ENCODE measurements at regions not wholly inside any gene's neighbourhood (a gene's known extent, or its start where the extent isn't known, plus 50 kb on each side); places are given as distances from the start of the nearest gene placed in this dataset.

DNA sequence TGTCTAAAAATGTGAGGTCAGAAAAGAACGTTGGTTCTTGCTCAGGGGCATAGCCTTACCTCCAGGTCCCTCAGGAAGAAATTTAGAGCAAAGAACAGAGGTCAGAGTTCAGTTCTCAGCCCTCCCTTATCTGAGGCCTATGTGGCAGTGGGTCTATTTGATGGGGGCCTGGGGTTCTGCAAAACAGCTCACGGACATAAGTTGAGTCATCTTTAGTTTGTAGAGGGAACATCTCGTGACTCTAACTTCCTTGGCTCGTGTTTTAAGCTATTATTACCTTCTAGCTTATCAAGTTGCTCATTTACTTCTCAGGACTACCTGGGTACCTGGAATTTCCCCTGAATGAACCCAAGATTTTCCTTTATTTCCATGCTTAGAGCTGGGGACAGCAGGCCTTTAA, 91.3 kb upstream of the AMOTL1 start:
- Histone ChIP-seq H3K36me3 (replicated peaks in 1 of 2; ENCODE audit: control insufficient read depth in 1 of 2, insufficient read depth in 2 of 2, low read length in 2 of 2) (no peaks in the 10 kb centered on the region), H3K4me2 (replicated peaks; ENCODE audit: extremely low read depth, low read length, poor library complexity, severe bottlenecking) (no peak overlapping the region), H3K27me3 (ENCODE audit: control insufficient read depth in 2 of 2, insufficient read depth in 2 of 2, low read length in 2 of 2) (no peaks in the 10 kb centered on the region), H3K27ac (ENCODE audit: low read depth in 1 of 2, low read length in 2 of 2) (no peak overlapping the region), H4K20me1 (ENCODE audit: insufficient read depth, low read length) (no peaks in the 10 kb centered on the region), H2AFZ (ENCODE audit: insufficient read depth, low read depth, low read length, poor library complexity, severe bottlenecking) (no peak overlapping the region), H3K9me3 (replicated peaks in 1 of 2; ENCODE audit: control insufficient read depth in 1 of 2, insufficient read depth in 1 of 2, low read length in 2 of 2) (peaks cover 4 to 9% of the 10 kb centered on the region in 2 donors), H3K4me1 (ENCODE audit: control insufficient read depth in 1 of 2, insufficient read depth in 2 of 2, low read length in 2 of 2) (no peaks in the 10 kb centered on the region), H3K4me3 (replicated peaks in 1 of 3; ENCODE audit: low read depth in 2 of 3, low read length in 3 of 3) (no peak overlapping the region), H3K79me2 (ENCODE audit: insufficient read depth, low read length) (no peaks in the 10 kb centered on the region), H3K9ac (ENCODE audit: insufficient read depth, low read length, poor library complexity, severe bottlenecking) (no peak overlapping the region)
- WGBS (ENCODE audit: insufficient coverage), result 80% methylated on average over 2 of the region's 4 CpGs
- Mint-ChIP-seq H3K4me1 (no peaks in the 10 kb centered on the region), H3K4me3 (no peak overlapping the region), H3K27me3 (ENCODE audit: low read depth in 3 of 3) (peaks cover 0 to 1% (median 0%) of the 10 kb centered on the region in 3 donors), H3K27ac (no peak overlapping the region), H3K36me3 (no peaks in the 10 kb centered on the region), H3K9me3 (peaks cover 1 to 16% (median 4%) of the 10 kb centered on the region in 7 donors)
- intact Hi-C loops (cut with micrococcal nuclease), result no loop called here
- DNase-seq, result no peak
- TF ChIP-seq, protein P1, sequence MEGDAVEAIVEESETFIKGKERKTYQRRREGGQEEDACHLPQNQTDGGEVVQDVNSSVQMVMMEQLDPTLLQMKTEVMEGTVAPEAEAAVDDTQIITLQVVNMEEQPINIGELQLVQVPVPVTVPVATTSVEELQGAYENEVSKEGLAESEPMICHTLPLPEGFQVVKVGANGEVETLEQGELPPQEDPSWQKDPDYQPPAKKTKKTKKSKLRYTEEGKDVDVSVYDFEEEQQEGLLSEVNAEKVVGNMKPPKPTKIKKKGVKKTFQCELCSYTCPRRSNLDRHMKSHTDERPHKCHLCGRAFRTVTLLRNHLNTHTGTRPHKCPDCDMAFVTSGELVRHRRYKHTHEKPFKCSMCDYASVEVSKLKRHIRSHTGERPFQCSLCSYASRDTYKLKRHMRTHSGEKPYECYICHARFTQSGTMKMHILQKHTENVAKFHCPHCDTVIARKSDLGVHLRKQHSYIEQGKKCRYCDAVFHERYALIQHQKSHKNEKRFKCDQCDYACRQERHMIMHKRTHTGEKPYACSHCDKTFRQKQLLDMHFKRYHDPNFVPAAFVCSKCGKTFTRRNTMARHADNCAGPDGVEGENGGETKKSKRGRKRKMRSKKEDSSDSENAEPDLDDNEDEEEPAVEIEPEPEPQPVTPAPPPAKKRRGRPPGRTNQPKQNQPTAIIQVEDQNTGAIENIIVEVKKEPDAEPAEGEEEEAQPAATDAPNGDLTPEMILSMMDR (IDR thresholded peaks at IDR 0.05), result no peak

DNA sequence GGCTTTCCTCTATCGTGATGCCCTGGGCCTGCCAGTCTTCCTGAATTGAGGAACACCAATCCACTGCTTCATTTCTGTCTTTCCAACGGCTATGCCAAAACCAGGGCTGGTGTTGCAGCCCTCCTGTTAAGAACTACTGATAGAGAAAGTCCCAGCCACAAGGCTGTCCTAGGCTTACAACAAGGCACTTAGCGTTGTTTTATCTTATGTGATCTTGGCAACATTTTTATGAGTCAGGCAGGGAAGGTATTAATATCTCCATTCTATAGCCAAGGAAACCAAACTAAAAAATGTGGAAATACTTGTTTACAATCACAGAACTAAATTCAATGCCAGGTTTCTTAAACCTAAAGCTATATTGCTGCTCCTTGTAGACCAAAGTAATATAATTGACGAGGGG, 89.9 kb upstream of the AMOTL1 start:
- H3K36me3 Mint-ChIP-seq, result no peaks in the 10 kb centered on the region
- no peak overlapping the region for H3K27ac Mint-ChIP-seq
- Histone ChIP-seq H3K79me2 (ENCODE audit: insufficient read depth, low read length) (no peaks in the 10 kb centered on the region), H3K4me2 (replicated peaks; ENCODE audit: extremely low read depth, low read length, poor library complexity, severe bottlenecking) (no peak overlapping the region), H4K20me1 (ENCODE audit: insufficient read depth, low read length) (no peaks in the 10 kb centered on the region), H3K27ac (ENCODE audit: low read depth in 1 of 2, low read length in 2 of 2) (no peak overlapping the region), H3K9me3 (replicated peaks in 1 of 2; ENCODE audit: control insufficient read depth in 1 of 2, insufficient read depth in 1 of 2, low read length in 2 of 2) (no peaks in the 10 kb centered on the region), H2AFZ (ENCODE audit: insufficient read depth, low read depth, low read length, poor library complexity, severe bottlenecking) (no peak overlapping the region), H3K4me1 (ENCODE audit: control insufficient read depth in 1 of 2, insufficient read depth in 2 of 2, low read length in 2 of 2) (no peaks in the 10 kb centered on the region), H3K9ac (ENCODE audit: insufficient read depth, low read length, poor library complexity, severe bottlenecking) (no peak overlapping the region), H3K4me3 (replicated peaks in 1 of 3; ENCODE audit: low read depth in 2 of 3, low read length in 3 of 3) (no peak overlapping the region), H3K36me3 (replicated peaks in 1 of 2; ENCODE audit: control insufficient read depth in 1 of 2, insufficient read depth in 2 of 2, low read length in 2 of 2) (no peaks in the 10 kb centered on the region), H3K27me3 (ENCODE audit: control insufficient read depth in 2 of 2, insufficient read depth in 2 of 2, low read length in 2 of 2) (no peaks in the 10 kb centered on the region)
- TF ChIP-seq, protein P1 (IDR thresholded peaks at IDR 0.05), result no peak
- 92% methylated on average over 2 of the region's 4 CpGs for WGBS (ENCODE audit: insufficient coverage)
- intact Hi-C loops (cut with micrococcal nuclease), result no loop called here
- no peak for DNase-seq
- H3K4me3 Mint-ChIP-seq, result no peak overlapping the region
- H3K27me3 Mint-ChIP-seq (ENCODE audit: low read depth in 3 of 3), result no peaks in the 10 kb centered on the region
- H3K4me1 Mint-ChIP-seq, result no peaks in the 10 kb centered on the region
- peaks cover 0 to 6% (median 0%) of the 10 kb centered on the region in 7 donors for H3K9me3 Mint-ChIP-seq

All from CD14-positive monocyte (primary cell).